Sigmoid colon (tissue), 4 donors: ENCODE measurements at regions not wholly inside any gene's neighbourhood (a gene's known extent, or its start where the extent isn't known, plus 50 kb on each side); places are given as distances from the start of the nearest gene placed in this dataset.

Experiments
- EP300 ChIP-seq, 4 donors: sonication (generic); formaldehyde crosslinking; IDR thresholded peaks; one replicate each; pipeline ENCODE4 v1.6.1; 2017; ENCODE audit warnings: antibody characterized with exemption in 4 of 4
- POLR2A ChIP-seq, 2 donors: fragments of 450-650 bp; IDR thresholded peaks; one replicate each; pipeline ENCODE4 v1.6.1; 2016; ENCODE audit warnings: antibody characterized with exemption in 2 of 2, mild to moderate bottlenecking in 2 of 2, moderate library complexity in 2 of 2
- TF ChIP-seq, protein P1 (sequence below), 4 experiments: fragments of 450-650 bp in 3 of 4; fragments of 200-600 bp in 1 of 4; IDR thresholded peaks; one replicate each; pipeline ENCODE4 v1.5.1; 2016 to 2019; ENCODE audit warnings: antibody characterized with exemption in 4 of 4, mild to moderate bottlenecking in 3 of 4, moderate library complexity in 2 of 4

GRCh38 chr6:112903361-112903760, 556.2 kb downstream of the RFPL4B start:
- TF ChIP-seq, protein P1, sequence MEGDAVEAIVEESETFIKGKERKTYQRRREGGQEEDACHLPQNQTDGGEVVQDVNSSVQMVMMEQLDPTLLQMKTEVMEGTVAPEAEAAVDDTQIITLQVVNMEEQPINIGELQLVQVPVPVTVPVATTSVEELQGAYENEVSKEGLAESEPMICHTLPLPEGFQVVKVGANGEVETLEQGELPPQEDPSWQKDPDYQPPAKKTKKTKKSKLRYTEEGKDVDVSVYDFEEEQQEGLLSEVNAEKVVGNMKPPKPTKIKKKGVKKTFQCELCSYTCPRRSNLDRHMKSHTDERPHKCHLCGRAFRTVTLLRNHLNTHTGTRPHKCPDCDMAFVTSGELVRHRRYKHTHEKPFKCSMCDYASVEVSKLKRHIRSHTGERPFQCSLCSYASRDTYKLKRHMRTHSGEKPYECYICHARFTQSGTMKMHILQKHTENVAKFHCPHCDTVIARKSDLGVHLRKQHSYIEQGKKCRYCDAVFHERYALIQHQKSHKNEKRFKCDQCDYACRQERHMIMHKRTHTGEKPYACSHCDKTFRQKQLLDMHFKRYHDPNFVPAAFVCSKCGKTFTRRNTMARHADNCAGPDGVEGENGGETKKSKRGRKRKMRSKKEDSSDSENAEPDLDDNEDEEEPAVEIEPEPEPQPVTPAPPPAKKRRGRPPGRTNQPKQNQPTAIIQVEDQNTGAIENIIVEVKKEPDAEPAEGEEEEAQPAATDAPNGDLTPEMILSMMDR (IDR thresholded peaks at IDR 0.05): no peak
- TF ChIP-seq EP300 (IDR thresholded peaks at IDR 0.05): no peak
- TF ChIP-seq POLR2A (IDR thresholded peaks at IDR 0.05): no peak
